RCC 7860 (cell line): ENCODE measurements at regions not wholly inside any gene's neighbourhood (a gene's known extent, or its start where the extent isn't known, plus 50 kb on each side); places are given as distances from the start of the nearest gene placed in this dataset.

ENCODE experiments used
- DNase-seq: peaks from one replicate; pipeline ENCODE4 v3.0.0-alpha.2; 2015; ENCODE audit warnings: low spot score
- FAIRE-seq: peaks from 2 replicates; lab custom pipeline; 2012; peaks lifted over from hg19 to GRCh38; lab: Jason Lieb, UNC

DNA sequence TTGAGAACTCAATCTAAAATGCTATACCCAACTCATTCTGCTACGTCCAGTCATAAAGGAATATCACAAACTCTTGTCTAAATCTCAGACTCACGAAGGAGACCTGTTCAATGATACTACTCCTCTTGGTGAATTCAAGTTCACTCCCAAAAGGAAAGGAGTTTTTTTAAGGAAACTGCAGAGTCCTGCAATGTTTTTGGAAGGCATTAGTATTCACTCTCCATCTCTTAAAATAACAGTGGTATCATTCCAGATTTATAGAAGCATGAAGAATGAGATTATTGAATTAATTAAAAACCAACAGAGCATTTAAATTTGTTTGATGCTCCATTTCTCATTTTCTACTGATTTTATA, 73.4 kb downstream of the FOXD1 start:
- DNase-seq (no peak), FAIRE-seq (no peak)

DNA sequence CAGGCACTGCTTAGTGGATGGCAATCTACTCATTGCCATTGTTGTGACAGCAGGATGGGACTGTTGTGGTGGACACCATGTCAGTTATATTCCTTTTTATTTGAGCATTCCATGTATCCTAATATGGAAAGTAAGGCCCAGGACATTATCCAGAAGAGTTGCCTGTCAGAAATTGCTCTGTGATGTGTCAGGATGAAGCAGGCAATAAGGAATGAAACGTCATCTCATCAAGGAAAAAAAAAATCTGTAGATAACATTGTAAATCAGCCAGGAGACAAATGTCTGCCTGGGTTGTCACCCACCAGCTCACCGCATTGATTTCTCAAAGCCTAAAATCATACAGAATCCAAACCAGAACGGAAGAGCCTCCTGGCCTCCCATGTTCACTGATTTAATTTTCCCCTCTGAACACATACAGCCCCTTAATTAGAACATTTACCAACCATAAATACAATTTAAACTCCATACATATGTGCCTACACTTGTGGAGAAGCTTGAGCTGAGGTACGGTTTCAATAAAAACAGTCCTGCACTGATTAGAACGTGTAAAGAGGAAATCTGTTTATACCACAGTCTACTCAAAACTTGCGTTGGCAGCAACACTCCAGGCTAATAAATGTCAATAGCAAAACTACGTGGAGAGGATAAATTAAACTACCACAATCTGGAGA, 73.9 kb downstream of the FOXD1 start:
- DNase-seq (peak; percentile 85), FAIRE-seq (no peak)

DNA sequence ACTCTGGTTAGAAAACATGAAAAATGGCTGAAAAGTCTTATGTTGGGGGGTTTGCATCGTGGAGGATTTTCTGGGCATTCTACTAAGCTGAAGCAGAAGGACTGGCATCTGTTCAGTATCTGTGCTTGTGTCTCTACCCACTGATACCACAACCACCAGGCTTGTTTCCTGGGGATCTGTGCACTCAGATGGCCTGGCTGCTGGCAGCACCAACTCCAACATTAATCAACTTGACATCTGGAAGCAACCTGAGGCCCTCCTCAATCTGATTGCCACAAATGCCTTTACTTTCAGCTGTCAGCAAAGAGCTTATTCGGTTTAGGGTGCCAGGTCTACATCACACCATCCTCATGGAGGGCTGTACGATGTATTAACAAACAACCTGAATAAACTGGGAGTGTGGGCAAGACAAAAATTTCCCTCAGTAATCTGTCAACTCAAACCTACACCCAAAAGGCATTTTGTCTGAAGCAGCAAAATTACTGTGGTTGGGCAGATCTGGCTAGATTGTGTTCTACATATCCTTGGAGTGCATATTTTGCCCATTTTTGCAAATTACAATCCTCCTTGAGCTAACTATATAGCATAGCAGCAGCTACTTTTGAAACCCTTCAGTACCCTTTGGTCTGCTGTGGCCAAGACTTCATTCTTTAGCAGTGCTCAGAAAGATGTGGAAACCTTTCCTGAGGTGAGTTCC, 74.6 kb downstream of the FOXD1 start:
- FAIRE-seq (no peak), DNase-seq (no peak)

DNA sequence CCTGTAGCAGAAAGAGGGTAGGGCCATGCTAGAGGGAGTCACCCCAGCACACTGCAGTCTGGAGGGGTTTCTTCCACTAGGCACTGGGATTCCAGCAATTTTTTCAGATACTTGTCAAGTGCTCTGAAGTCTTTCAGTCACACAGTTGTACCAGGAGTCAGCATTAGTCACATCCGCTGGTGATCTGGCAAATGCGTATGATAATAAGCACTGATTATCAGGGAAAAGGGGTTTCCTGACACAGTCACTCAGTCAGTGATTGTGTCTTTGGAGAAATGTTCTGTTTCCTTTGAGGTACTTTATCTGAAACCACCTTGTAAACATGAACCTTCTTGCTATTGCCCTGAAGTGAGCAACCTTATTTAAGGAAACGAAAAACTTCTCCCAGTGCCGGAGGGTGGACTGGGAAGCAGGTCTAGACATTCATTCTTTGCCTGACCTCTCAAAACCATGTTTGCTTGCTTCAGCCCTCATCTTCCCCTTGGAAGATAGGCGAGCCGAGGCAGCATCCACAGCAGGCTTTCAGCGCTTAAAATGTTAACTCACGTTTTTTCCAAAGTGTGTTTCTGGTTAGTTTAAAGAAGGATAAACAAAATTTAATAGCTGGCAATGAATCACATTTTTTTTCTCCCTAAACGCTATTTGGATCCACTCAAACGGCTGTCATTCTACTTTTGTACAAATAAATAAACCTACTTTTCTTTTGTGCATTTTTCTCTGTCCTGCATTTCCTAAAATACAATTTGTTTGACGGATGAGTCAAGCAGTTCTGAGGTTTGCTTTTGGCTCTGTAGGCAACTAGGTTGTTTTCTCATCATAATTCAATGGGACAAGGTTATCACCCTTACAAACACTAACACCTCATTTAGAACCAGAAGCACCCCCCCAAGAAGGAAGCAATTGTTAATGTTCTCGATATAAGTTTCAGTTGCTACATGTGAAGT, 77.7 kb downstream of the FOXD1 start:
- DNase-seq (peak; percentile 94), FAIRE-seq (peak; percentile 89)

GRCh38 chr5:73370095-73370494, 78.5 kb downstream of the FOXD1 start:
- DNase-seq (peak; percentile 41), FAIRE-seq (no peak)

DNA sequence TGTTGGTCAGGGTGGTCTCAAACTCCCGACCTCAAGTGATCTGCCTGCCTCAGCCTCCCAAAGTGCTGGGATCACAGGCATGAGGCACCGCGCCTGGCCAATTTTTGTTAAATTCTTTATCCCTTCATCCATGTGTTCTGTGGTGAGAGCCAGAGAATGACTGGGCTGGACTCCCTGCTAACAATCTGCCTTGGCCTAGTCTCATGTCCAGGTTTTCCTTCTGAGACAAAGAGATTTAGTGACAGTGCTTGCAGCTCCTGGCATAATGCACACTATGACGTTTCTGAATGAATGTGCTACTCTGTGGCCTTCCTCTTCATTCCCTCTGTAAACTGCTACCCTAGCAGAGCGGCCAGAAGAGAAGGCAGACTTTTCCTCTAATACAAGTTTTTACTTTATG, 79.3 kb downstream of the FOXD1 start:
- no peak for FAIRE-seq
- peak; percentile 14 for DNase-seq

GRCh38 chr5:73367650-73368049, 80.9 kb downstream of the FOXD1 start:
- DNase-seq (peak; percentile 29), FAIRE-seq (no peak)

GRCh38 chr5:73365990-73366667, 82.4 kb downstream of the FOXD1 start:
- FAIRE-seq, result no peak
- DNase-seq, result no peak

DNA sequence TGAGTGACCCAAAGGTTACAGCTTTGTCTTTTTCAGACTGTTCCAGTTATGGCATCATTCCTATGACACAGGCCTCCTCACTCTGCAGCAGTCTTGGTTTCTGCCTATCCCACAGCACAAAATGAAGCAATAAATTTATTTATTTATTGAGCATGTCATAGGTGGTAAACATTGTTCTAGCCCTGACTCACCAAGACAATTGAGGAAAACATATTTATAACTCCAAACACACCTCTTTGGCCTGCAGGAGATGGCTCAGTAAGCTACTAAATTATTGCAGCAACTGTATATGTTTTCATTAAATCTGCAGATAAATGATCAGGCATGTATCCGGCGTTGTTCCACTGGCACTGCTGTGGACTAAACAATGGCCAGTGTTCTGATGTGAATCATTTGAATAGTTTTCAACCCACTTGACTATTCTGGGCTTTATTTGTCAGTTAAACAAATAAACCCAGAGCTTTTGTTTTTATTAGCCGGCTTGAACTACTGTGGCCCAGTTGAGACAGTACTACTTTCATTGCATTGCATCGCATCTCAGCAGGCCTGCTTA, 83.2 kb downstream of the FOXD1 start:
- FAIRE-seq, result no peak
- no peak for DNase-seq

GRCh38 chr5:73363911-73364730, 84.5 kb downstream of the FOXD1 start:
- no peak for DNase-seq
- no peak for FAIRE-seq

- DNase-seq (no peak), FAIRE-seq (no peak)
These were observed 89.2 kb downstream of the FOXD1 start for GRCh38 chr5:73359395-73359794.

GRCh38 chr5:73358366-73358765, 90.2 kb downstream of the FOXD1 start:
- FAIRE-seq (no peak), DNase-seq (no peak)

- FAIRE-seq, result no peak
- DNase-seq, result no peak
These were observed 91.0 kb downstream of the FOXD1 start for GRCh38 chr5:73357576-73357975.

- no peak for DNase-seq
- no peak for FAIRE-seq
These were observed 93.5 kb downstream of the FOXD1 start for GRCh38 chr5:73355108-73355507.

GRCh38 chr5:73354406-73354805, 94.2 kb downstream of the FOXD1 start:
- DNase-seq (no peak), FAIRE-seq (no peak)

DNA sequence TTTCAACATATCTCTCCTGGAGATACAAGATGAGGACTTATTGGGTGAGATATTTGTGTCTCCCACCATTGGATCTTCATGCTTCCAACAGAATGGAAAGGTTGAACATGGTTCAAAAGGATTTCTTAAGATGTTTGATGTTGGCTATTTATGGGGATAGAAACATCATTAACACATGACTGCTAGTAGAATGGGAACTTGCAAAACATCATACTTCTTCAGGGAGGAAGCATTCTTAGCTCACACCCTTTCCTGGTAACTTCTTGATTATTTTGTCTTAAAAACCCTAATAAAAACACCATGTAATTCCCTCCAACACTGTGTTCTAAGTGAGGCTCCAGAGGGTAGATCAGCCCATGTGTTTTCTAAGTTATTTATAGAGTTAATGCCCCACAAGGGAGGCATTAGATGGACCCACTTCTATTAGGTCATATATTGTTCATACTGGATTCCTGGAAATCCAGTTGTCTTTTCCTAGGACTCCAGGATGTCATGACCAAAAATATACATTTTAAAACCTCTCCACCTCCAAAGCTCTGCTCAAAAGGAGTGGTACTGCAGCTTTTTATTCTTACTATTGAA, 95.8 kb downstream of the FOXD1 start:
- DNase-seq (no peak), FAIRE-seq (no peak)

GRCh38 chr5:73352243-73352642, 96.3 kb downstream of the FOXD1 start:
- DNase-seq (no peak), FAIRE-seq (no peak)

GRCh38 chr5:73351593-73351992, 97.0 kb downstream of the FOXD1 start:
- DNase-seq (no peak), FAIRE-seq (no peak)

GRCh38 chr5:73346878-73347408, 101.6 kb downstream of the FOXD1 start:
- no peak for DNase-seq
- no peak for FAIRE-seq
